ENCODE measurements at regions not wholly inside any gene's neighbourhood (a gene's known extent, or its start where the extent isn't known, plus 50 kb on each side); places are given as distances from the start of the nearest gene placed in this dataset.

GRCh38 chr4:138488533-138488932 lies 246.4 kb upstream of the SLC7A11 start:
- FAIRE-seq (no peak), DNase-seq (ENCODE audit: insufficient read length, low spot score) (no peak)
- no peak for TF ChIP-seq CTCF (IDR thresholded peaks at IDR 0.05; ENCODE audit: insufficient read depth, missing control alignments)

DNA sequence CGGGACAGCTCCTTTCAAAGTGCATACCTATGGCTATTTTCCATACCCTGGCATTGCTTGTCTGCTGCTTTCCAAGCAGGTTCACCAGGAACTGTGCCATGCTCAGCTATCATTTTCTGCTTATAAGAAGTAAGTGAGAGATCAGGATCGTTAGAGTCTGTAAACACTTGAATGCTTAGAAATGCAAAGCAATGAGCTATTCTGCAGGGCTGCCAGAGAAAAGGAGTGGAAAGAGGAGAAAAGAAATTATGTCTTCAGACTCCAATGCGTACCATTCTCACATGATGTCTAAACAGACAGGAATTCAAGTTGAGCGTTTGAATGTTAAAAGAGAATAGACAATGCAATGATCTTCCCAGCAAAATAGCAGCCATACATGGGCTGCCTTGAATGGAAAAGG lies 245.5 kb upstream of the SLC7A11 start:
- FAIRE-seq: no peak
- no peak for DNase-seq (ENCODE audit: insufficient read length, low spot score)
- no peak for TF ChIP-seq CTCF (IDR thresholded peaks at IDR 0.05; ENCODE audit: insufficient read depth, missing control alignments)

DNA sequence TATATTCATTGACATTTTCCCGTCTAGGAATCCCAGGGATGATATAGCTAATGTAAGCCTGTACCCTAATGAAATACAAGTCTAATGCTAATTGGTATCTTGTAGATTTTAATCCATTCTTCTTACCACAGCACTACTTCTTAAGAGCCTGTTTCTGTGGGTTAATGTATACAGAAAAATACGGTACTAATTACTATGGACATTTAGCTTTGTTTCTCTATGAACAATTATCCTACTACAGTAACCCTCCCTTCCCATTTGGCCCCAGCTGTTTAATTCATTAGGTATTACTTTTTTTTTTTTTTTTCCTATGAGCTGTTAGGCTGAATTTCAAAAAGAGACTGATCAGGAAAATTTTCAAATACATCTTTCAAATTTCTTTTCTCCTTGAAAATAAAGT lies 245.1 kb upstream of the SLC7A11 start:
- FAIRE-seq: no peak
- TF ChIP-seq CTCF (IDR thresholded peaks at IDR 0.05; ENCODE audit: insufficient read depth, missing control alignments): no peak
- no peak for DNase-seq (ENCODE audit: insufficient read length, low spot score)

GRCh38 chr4:138485498-138485897 lies 243.3 kb upstream of the SLC7A11 start:
- DNase-seq (ENCODE audit: insufficient read length, low spot score) (no peak), FAIRE-seq (no peak)
- no peak for TF ChIP-seq CTCF (IDR thresholded peaks at IDR 0.05; ENCODE audit: insufficient read depth, missing control alignments)

GRCh38 chr4:138475116-138475515 lies 233.0 kb upstream of the SLC7A11 start:
- no peak for TF ChIP-seq CTCF (IDR thresholded peaks at IDR 0.05; ENCODE audit: insufficient read depth, missing control alignments)
- no peak for DNase-seq (ENCODE audit: insufficient read length, low spot score)
- FAIRE-seq: no peak

DNA sequence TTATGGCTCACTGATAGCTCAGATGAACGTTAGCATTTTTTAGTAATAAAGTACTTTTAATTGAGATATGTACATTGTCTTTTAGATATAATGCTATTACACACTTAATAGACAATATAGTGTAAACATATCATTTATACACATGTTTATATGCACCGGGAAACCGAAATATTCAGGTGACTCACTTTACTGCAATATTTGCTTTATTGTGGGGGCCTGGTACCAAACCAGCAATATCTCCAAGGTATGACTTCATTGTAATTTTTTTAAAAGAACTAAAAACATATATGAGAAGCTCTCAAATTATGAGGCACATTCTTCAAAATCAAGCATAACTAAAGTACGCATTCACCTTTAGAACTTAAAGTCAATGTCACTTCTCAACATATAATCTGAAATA lies 231.2 kb upstream of the SLC7A11 start:
- no peak for TF ChIP-seq CTCF (IDR thresholded peaks at IDR 0.05; ENCODE audit: insufficient read depth, missing control alignments)
- no peak for FAIRE-seq
- DNase-seq (ENCODE audit: insufficient read length, low spot score): no peak

DNA sequence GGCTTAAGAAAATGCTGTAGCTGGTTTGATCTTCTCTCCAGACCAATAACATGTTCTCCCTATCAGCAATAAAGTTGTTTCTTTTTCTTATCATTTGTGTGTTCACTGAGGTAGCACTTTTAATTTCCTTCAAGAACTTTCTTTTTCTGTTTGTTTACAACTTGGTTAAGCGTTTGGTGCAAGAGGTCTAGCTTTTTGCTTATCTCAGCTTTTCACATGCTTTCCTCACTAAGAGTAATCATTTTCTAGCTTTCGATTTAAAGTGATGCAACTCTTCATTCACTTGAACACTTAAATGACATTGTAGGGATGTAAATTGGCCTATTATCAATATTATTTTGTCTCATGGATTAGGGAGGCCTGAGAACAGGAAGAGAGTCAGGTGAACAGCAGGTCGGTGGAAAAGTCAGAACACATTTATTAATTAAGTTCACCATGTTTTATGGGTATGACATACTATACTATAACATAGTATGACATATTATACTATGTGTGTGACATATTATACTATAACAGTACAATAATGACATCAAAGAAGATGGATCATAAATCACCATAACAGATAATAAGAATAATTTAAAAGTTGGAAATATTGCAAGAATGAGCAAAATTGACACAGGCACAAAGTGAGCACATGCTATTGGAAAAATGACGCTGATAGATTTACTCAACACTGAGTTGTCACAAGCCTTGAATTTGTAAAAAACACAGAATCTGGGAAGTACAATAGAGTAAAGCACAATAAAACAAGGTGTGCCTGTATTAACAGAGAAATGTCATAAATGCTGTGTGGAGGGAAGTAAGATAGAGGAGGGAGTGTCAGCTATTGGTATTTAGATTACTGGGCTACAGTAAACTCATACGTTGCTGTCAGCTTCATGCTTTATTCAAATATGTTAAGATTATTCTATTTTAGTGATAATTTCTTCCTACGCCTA lies 218.6 kb upstream of the SLC7A11 start:
- TF ChIP-seq CTCF (IDR thresholded peaks at IDR 0.05; ENCODE audit: insufficient read depth, missing control alignments): no peak
- DNase-seq (ENCODE audit: insufficient read length, low spot score) (no peak), FAIRE-seq (no peak)
